Heart left ventricle (tissue), 16 donors: ENCODE measurements at regions not wholly inside any gene's neighbourhood (a gene's known extent, or its start where the extent isn't known, plus 50 kb on each side); places are given as distances from the start of the nearest gene placed in this dataset.

Experiments
- ATAC-seq, 4 donors: fragments of 200-7000 bp; cut with Tn5 transposase; one replicate each; pipeline ENCODE4 v1.9.1; 2020 to 2022; ENCODE audit warnings: moderate library complexity in 4 of 4, mild to moderate bottlenecking in 3 of 4, moderate number of reproducible peaks in 1 of 4
- DNase-seq, 5 donors: peaks; one replicate each; pipeline ENCODE4 v3.0.0-alpha.2; 2020
- H3K27ac ChIP-seq, 12 donors: fragments of 200-600 bp; sonication (generic) in 4 of 12; one replicate each; pipeline versions ENCODE4 v1.5.0 to v1.8.0; 2016 to 2022; ENCODE audit warnings: mild to moderate bottlenecking in 2 of 12
- H3K27me3 ChIP-seq, 9 donors: fragments of 200-600 bp; sonication (generic) in 2 of 9; one replicate each; pipeline versions ENCODE4 v1.5.1 to v1.8.0; 2016 to 2022; ENCODE audit warnings: mild to moderate bottlenecking in 3 of 9
- H3K36me3 ChIP-seq, 9 donors: fragments of 200-600 bp; sonication (generic) in 2 of 9; one replicate each; pipeline versions ENCODE4 v1.5.0 to v1.8.0; 2018 to 2022; ENCODE audit warnings: mild to moderate bottlenecking in 2 of 9
- H3K4me1 ChIP-seq, 12 donors: fragments of 200-600 bp; sonication (generic) in 4 of 12; one replicate each; pipeline versions ENCODE4 v1.5.0 to v1.8.0; 2016 to 2022; ENCODE audit warnings: mild to moderate bottlenecking in 3 of 12
- H3K4me3 ChIP-seq, 12 donors: fragments of 200-600 bp; sonication (generic) in 4 of 12; one replicate each; pipeline versions ENCODE4 v1.5.0 to v1.8.0; 2017 to 2022; ENCODE audit warnings: mild to moderate bottlenecking in 9 of 12, moderate library complexity in 4 of 12
- H3K9me3 ChIP-seq, 12 donors: fragments of 200-600 bp; sonication (generic) in 4 of 12; one replicate each; pipeline versions ENCODE4 v1.5.0 to v1.8.0; 2016 to 2022; ENCODE audit warnings: mild to moderate bottlenecking in 1 of 12
- POLR2A ChIP-seq, 2 donors: fragments of 450-650 bp; IDR thresholded peaks; one replicate each; pipeline ENCODE4 v1.6.1; 2017; ENCODE audit warnings: antibody characterized with exemption in 2 of 2, mild to moderate bottlenecking in 2 of 2, moderate library complexity in 2 of 2
- WGBS, 4 donors: extraction: QIAGEN DNeasy Blood & Tissue Kit in 2 of 4; methylation state at CpG; one replicate each; pipeline versions ENCODE4 v1.1.5 to v1.1.7; 2013 to 2018; 5-methylcytosine and 5-hydroxymethylcytosine counted together
- intact Hi-C, 10 donors: fragments of 100-400 bp; cut with DNase I; formaldehyde crosslinking; loops; one replicate each; pipeline versions ENCODE4 v1.11.1 to v1.14.2; 2022
- TF ChIP-seq, protein P1 (sequence below), 12 donors: fragments of 200-600 bp; sonication (generic) in 4 of 12; IDR thresholded peaks; one replicate each; pipeline versions ENCODE4 v1.5.0 to v1.8.0; 2018 to 2022; ENCODE audit warnings: antibody characterized with exemption in 12 of 12, mild to moderate bottlenecking in 5 of 12
- donor health status: ischemic (EF 13 %, LVEDD 7.1; RV severe dilation, severe dysfunction).
- donor health status: healthy with polysubstance abuse.
- donor health status: DM: no; HTN: yes; CAD: no.
- donor health status: DM: no; HTN: no; CAD: no.
- donor health status: ischemic (EF 25% LVEDD 6.9; RV normal size, moderate dysfunction).
- donor health status: ischemic (EF 25% LVEDD 5.7; RV mildly dilated, moderate dysfunction).
- donor health status: healthy.
- donor health status: DM: yes; HTN: yes; CAD: no.
- donor health status: ischemic (EF 35%, LVEDD 5.7; RV mildly dilated, moderate dysfunction).
- donor health status: nonischemic (EF 11% LVEDD 7.7; RV severe dilation, severe dysfunction).
- donor health status: DM: yes; HTN: yes; CAD: no.
- donor health status: PGD.
- donor health status: ischemic (EF 29% LVEDD 5.4; RV normal size, mild dysfunction).
- donor health status: nonischemic (EF 23%, LVEDD 6.1; RV moderate dilation, normal function).

DNA sequence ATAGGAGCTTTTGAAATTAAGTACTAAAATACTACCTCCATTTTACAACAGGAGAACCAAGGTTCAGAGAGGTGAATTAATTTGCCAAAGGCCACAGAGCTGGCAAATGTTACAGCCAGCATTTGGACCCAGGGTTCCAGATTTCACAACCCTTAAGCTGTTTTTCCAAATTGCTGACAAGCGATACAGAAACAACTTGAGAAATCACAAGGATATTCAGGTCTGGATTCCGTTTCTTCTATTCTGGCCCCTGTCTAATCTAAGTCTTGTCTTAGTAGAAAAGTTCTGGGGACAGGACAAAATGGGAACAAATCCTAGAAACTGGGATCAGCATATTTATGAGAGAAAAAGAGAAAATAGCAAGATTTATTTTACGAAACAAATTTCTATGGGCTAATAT is 103.1 kb upstream of the PRLR start:
- H3K4me1 ChIP-seq, result no peaks in the 10 kb centered on the region
- ATAC-seq, result no peak
- no peak overlapping the region for H3K4me3 ChIP-seq
- no peak overlapping the region for H3K27ac ChIP-seq
- WGBS, 4 donors, result 55 to 87% (median 64%) methylated on average over 3 of the region's 3 CpGs
- no peaks in the 10 kb centered on the region for H3K27me3 ChIP-seq
- no peak for DNase-seq
- TF ChIP-seq POLR2A (IDR thresholded peaks at IDR 0.05), result no peak
- TF ChIP-seq, protein P1, sequence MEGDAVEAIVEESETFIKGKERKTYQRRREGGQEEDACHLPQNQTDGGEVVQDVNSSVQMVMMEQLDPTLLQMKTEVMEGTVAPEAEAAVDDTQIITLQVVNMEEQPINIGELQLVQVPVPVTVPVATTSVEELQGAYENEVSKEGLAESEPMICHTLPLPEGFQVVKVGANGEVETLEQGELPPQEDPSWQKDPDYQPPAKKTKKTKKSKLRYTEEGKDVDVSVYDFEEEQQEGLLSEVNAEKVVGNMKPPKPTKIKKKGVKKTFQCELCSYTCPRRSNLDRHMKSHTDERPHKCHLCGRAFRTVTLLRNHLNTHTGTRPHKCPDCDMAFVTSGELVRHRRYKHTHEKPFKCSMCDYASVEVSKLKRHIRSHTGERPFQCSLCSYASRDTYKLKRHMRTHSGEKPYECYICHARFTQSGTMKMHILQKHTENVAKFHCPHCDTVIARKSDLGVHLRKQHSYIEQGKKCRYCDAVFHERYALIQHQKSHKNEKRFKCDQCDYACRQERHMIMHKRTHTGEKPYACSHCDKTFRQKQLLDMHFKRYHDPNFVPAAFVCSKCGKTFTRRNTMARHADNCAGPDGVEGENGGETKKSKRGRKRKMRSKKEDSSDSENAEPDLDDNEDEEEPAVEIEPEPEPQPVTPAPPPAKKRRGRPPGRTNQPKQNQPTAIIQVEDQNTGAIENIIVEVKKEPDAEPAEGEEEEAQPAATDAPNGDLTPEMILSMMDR (IDR thresholded peaks at IDR 0.05), result no peak
- H3K9me3 ChIP-seq, result no peaks in the 10 kb centered on the region
- intact Hi-C loops, result no loop called here
- no peaks in the 10 kb centered on the region for H3K36me3 ChIP-seq

DNA sequence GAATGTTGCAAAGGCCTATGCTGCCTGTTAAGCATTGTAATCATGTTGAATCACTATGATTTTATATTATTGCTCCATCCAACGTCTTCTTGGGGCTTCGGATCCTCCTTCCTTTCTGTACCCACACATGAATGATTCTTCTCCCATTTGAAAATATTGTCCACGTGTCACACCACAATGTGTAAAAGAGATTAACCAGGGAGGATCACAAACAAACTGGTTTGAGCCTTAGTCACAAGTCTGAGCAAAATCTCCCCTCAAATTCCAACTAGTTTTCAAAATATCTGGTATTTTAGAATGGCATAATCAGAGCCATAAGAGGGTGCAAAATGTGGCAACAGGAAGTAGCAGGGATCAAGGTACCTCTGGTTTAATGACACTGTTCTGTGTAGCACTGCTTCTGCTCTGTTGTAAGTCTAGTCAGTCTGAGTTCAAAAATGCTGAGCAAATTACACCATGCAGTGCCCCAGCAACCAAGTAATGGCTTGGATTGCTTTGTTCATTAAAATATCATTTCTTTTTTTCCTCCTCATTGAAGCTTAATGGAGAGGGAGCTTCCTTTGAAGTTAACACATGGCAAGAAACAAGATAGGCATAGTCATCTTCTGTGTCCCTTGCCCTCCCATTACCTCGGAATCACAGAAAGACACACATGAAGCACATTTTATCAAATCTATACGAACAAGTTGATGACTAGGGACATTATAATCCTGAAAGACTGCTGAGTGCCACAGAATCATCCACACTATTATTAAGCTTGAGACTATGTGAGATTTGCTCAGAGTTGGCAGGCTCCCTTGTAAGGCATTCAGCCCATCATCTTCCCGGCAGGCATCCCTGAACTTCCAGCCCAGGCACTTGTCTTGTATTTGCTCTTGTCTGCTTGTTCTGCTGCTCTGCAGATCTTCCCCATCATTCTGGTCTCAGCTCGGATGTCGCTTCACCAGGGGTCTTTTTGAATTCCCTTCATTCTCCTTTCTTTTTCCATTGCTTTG is 102.0 kb upstream of the PRLR start:
- intact Hi-C loops, result no loop called here
- WGBS, 4 donors, result 67 to 78% (median 74%) methylated on average over 8 of the region's 8 CpGs
- TF ChIP-seq POLR2A (IDR thresholded peaks at IDR 0.05), result no peak
- TF ChIP-seq, protein P1 (IDR thresholded peaks at IDR 0.05), result no peak
- Histone ChIP-seq H3K9me3 (no peaks in the 10 kb centered on the region), H3K4me3 (no peak overlapping the region), H3K4me1 (no peaks in the 10 kb centered on the region), H3K27me3 (no peaks in the 10 kb centered on the region), H3K36me3 (no peaks in the 10 kb centered on the region), H3K27ac (no peak overlapping the region)
- ATAC-seq, result no peak
- DNase-seq, result no peak

DNA sequence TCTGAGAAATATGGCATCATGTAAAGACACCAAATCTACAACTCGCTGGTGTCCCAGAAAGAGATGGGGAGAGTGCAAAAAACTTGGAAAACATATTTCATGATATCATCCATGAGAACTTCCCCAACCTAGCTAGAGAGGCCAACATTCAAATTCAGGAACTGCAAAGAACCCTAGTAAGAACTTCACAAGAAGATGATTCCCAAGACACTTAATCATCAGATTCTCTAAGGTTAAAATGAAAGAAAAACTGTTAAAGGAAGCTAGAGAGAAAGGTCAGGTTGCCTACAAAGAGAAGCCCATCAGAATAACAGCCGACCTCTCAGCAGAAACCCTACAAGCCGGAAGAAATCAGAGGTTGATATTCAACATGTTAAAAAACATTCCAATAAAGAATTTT is 95.5 kb upstream of the PRLR start:
- H3K36me3 ChIP-seq, result no peaks in the 10 kb centered on the region
- H3K27me3 ChIP-seq, result no peaks in the 10 kb centered on the region
- H3K4me1 ChIP-seq, result no peaks in the 10 kb centered on the region
- intact Hi-C loops, result no loop called here
- no peaks in the 10 kb centered on the region for H3K9me3 ChIP-seq
- TF ChIP-seq POLR2A (IDR thresholded peaks at IDR 0.05), result no peak
- 87 to 93% (median 88%) methylated on average over 3 of the region's 3 CpGs for WGBS, 4 donors
- ATAC-seq, result no peak
- H3K27ac ChIP-seq, result no peak overlapping the region
- H3K4me3 ChIP-seq, result no peak overlapping the region
- DNase-seq, result no peak

DNA sequence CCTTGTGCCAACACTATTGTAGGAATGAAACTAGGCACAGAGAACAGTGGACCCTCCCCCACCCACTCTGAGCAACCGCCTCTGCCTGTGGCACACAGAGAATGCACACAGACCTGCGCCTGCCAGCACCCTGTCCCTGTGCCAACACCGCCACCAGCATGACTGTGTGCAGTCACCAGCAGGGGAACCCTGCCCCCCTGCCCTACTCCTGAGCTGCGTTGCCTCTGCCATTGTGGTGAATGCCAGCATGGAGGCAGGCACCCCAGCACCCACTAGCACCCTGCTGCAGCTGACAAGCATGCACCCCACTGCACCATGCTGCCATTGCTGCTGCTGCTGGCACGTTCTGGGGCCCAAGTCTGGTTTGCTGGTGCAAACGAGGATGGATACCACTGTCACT is 94.4 kb upstream of the PRLR start:
- Histone ChIP-seq H3K27ac (no peak overlapping the region), H3K4me3 (no peak overlapping the region), H3K36me3 (no peaks in the 10 kb centered on the region), H3K9me3 (no peaks in the 10 kb centered on the region), H3K4me1 (peaks cover 0 to 5% (median 0%) of the 10 kb centered on the region in 12 donors), H3K27me3 (no peaks in the 10 kb centered on the region)
- TF ChIP-seq, protein P1 (IDR thresholded peaks at IDR 0.05), result no peak
- TF ChIP-seq POLR2A (IDR thresholded peaks at IDR 0.05), result no peak
- ATAC-seq, result no peak
- intact Hi-C loops, result no loop called here
- DNase-seq, result no peak
- 77 to 85% (median 81%) methylated on average over 2 to 6 of the region's 6 CpGs for WGBS, 4 donors
